Colonic mucosa (tissue), 4 donors: ENCODE measurements at regions not wholly inside any gene's neighbourhood (a gene's known extent, or its start where the extent isn't known, plus 50 kb on each side); places are given as distances from the start of the nearest gene placed in this dataset.
A peak's percentile ranks its signal among the peaks of the same experiment; 100 is the strongest.
"Not testable (repeated sequence)": the region's sequence is repeated elsewhere in the genome, so short reads cannot be mapped to it uniquely, and the experiment has no call there.

Experiments used
- DNase-seq: peaks from one replicate; pipeline ENCODE4 v3.0.0-alpha.2; 2020
- H3K27ac ChIP-seq: fragments of 200-600 bp; one replicate; pipeline ENCODE4 v1.8.0; 2021
- H3K27me3 ChIP-seq: fragments of 200-600 bp; one replicate; pipeline ENCODE4 v1.8.0; 2021
- H3K36me3 ChIP-seq: fragments of 200-600 bp; one replicate; pipeline ENCODE4 v1.8.0; 2021
- H3K4me1 ChIP-seq: fragments of 200-600 bp; one replicate; pipeline ENCODE4 v1.8.0; 2021; ENCODE audit warnings: mild to moderate bottlenecking
- H3K4me3 ChIP-seq: fragments of 200-600 bp; one replicate; pipeline ENCODE4 v1.8.0; 2021
- H3K9ac ChIP-seq, 2 donors: one replicate each; pipeline ENCODE4 v1.7.0; 2013; ENCODE audit warnings: control low read depth in 2 of 2, low read depth in 2 of 2, low read length in 2 of 2
- H3K9me3 ChIP-seq: fragments of 200-600 bp; one replicate; pipeline ENCODE4 v1.8.0; 2021
- intact Hi-C: fragments of 100-400 bp; cut with DNase I; formaldehyde crosslinking; loops from one replicate; pipeline ENCODE4 v1.14.1; 2022
- TF ChIP-seq, protein P1 (sequence below): fragments of 200-600 bp; IDR thresholded peaks from one replicate; pipeline ENCODE4 v1.8.0; 2022; ENCODE audit warnings: antibody characterized with exemption, mild to moderate bottlenecking
- donor health status: healthy.
- donor health status: DM: no; HTN: no; CAD: no.
- donor health status: DM: no; HTN: no; CAD: no.

DNA sequence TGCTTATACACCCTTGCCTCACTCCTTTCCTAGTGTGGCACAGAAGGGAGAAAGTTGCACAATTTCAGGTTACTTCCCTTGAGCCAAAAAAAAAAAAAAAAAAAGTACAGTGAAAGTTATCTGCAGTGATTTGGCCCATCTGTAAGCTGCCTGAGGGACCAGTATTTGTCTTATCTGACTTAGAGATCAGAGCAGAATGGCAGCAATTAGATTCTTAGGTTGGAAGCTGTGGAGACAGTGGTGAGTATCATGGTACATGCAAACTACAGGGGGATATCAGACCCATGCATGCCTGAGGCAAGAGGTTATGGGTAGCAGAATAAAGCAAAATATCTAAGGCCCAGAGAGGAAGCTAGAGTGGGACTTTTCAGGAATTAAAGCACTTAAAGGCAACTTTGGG is 1070.7 kb upstream of the NOVA1 start:
- Histone ChIP-seq H3K9ac (no peak overlapping the region), H3K4me1 (no peaks in the 10 kb centered on the region), H3K36me3 (no peaks in the 10 kb centered on the region), H3K27me3 (no peaks in the 10 kb centered on the region), H3K27ac (no peak overlapping the region), H3K9me3 (no peaks in the 10 kb centered on the region), H3K4me3 (no peak overlapping the region)
- TF ChIP-seq, protein P1, sequence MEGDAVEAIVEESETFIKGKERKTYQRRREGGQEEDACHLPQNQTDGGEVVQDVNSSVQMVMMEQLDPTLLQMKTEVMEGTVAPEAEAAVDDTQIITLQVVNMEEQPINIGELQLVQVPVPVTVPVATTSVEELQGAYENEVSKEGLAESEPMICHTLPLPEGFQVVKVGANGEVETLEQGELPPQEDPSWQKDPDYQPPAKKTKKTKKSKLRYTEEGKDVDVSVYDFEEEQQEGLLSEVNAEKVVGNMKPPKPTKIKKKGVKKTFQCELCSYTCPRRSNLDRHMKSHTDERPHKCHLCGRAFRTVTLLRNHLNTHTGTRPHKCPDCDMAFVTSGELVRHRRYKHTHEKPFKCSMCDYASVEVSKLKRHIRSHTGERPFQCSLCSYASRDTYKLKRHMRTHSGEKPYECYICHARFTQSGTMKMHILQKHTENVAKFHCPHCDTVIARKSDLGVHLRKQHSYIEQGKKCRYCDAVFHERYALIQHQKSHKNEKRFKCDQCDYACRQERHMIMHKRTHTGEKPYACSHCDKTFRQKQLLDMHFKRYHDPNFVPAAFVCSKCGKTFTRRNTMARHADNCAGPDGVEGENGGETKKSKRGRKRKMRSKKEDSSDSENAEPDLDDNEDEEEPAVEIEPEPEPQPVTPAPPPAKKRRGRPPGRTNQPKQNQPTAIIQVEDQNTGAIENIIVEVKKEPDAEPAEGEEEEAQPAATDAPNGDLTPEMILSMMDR, result no peak
- DNase-seq, result no peak
- intact Hi-C loops, result no loop called here

- Histone ChIP-seq H3K9me3 (no peaks in the 10 kb centered on the region), H3K4me3 (no peak overlapping the region), H3K27me3 (no peaks in the 10 kb centered on the region), H3K4me1 (no peaks in the 10 kb centered on the region), H3K36me3 (no peaks in the 10 kb centered on the region), H3K9ac (no peak overlapping the region), H3K27ac (no peak overlapping the region)
- DNase-seq, result no peak
- intact Hi-C loops, result no loop called here
- TF ChIP-seq, protein P1, result peak; percentile 21
Measured at GRCh38 chr14:27672047-27672446, 1074.2 kb upstream of the NOVA1 start.

DNA sequence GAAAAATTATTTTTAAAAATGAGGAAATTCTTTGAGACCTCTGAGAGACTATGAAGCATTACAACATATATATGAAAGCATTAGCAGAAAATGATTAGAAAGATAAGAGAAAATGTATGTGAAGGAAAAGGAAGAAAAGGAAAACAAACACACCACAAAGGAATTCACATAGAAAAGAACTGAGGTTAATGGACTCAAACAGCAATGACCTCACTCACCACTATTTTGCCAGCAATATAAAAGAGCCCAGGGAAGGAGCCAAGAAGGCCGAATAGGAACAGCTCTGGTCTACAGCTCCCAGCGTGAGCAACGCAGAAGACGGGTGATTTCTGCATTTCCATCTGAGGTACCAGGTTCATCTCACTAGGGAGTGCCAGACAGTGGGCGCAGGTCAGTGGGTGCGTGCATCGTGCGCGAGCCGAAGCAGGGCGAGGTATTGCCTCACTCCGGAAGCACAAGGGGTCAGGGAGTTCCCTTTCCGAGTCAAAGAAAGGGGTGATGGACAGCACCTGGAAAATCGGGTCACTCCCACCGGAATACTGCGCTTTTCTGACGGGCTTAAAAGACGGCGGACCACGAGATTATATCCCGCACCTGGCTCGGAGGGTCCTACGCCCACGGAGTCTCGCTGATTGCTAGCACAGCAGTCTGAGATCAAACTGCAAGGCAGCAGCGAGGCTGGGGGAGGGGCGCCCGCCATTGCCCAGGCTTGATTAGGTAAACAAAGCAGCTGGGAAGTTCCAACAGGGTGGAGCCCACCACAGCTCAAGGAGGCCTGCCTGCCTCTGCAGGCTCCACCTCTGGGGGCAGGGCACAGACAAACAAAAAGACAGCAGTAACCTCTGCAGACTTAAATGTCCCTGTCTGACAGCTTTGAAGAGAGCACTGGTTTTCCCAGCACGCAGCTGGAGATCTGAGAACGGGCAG is 1075.2 kb upstream of the NOVA1 start:
- H3K4me3 ChIP-seq, intact Hi-C loops, H3K27me3 ChIP-seq, H3K27ac ChIP-seq, H3K4me1 ChIP-seq, DNase-seq, H3K9ac ChIP-seq, H3K9me3 ChIP-seq, H3K36me3 ChIP-seq: not testable (repeated sequence)

DNA sequence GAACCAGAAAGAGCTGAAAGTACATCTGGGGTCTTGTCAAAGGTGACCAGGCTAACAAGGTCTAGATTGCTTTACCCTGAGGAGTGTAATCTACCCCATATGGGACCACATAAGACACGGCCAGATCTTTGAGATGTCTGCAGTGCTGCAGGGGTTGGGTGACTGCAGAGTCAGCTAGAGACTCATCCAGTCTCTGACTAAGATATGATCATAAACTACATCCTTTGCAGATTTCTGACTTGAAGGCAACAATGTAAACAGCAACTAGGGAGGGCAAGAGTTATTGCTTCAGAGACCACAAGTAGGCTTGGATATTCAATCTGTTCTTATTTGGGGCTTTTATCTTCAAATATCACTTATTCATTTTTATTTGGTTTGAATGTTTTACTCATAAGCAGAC is 1080.5 kb upstream of the FOXG1 start:
- H3K27me3 ChIP-seq, result no peaks in the 10 kb centered on the region
- H3K4me1 ChIP-seq, result no peaks in the 10 kb centered on the region
- H3K9ac ChIP-seq, result no peak overlapping the region
- no peak for DNase-seq
- H3K4me3 ChIP-seq, result no peak overlapping the region
- no peaks in the 10 kb centered on the region for H3K36me3 ChIP-seq
- TF ChIP-seq, protein P1, result no peak
- H3K27ac ChIP-seq, result no peak overlapping the region
- intact Hi-C loops, result no loop called here
- H3K9me3 ChIP-seq, result no peaks in the 10 kb centered on the region

DNA sequence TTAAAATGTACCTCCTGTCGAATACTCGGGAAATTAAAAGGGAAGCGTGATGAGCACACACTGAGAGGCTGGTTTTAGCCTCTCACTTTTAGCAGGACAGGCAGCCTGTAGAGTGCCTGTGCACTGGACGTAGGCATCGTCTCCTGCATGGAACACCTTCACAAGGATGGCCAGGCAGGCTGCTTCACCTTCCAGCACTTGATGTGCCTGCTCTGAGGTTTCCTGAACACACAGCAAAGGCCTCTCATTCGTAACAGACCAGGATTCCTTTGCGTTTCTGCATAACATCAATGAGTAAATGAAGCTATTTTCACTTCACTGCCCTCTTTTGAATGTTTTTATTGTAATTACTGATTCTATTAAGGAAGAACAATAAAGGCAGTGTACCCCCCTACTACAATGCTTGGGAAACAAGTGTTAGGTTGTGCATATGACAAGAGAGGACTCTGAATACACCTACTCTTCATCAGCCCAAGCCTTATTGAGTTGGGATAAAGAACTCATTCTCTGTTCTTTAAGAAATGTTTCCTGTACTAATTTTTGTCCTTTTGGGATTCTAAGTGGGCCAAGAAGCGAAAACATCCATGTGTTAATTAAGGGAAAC is 1077.6 kb upstream of the FOXG1 start:
- no peak overlapping the region for H3K9ac ChIP-seq
- no peak overlapping the region for H3K4me3 ChIP-seq
- H3K27ac ChIP-seq, result no peak overlapping the region
- H3K9me3 ChIP-seq, result no peaks in the 10 kb centered on the region
- no peaks in the 10 kb centered on the region for H3K4me1 ChIP-seq
- no peaks in the 10 kb centered on the region for H3K27me3 ChIP-seq
- TF ChIP-seq, protein P1, result no peak
- intact Hi-C loops, result no loop called here
- no peaks in the 10 kb centered on the region for H3K36me3 ChIP-seq
- no peak for DNase-seq

- Histone ChIP-seq H3K36me3 (no peaks in the 10 kb centered on the region), H3K9ac (no peak overlapping the region), H3K9me3 (no peaks in the 10 kb centered on the region), H3K4me1 (no peaks in the 10 kb centered on the region), H3K27ac (no peak overlapping the region), H3K27me3 (no peaks in the 10 kb centered on the region), H3K4me3 (no peak overlapping the region)
- no peak for DNase-seq
- intact Hi-C loops, result no loop called here
- TF ChIP-seq, protein P1, result no peak
Measured at GRCh38 chr14:27712364-27712763, 1054.2 kb upstream of the FOXG1 start.
